ENCODE measurements at regions not wholly inside any gene's neighbourhood (a gene's known extent, or its start where the extent isn't known, plus 50 kb on each side); places are given as distances from the start of the nearest gene placed in this dataset.

DNA sequence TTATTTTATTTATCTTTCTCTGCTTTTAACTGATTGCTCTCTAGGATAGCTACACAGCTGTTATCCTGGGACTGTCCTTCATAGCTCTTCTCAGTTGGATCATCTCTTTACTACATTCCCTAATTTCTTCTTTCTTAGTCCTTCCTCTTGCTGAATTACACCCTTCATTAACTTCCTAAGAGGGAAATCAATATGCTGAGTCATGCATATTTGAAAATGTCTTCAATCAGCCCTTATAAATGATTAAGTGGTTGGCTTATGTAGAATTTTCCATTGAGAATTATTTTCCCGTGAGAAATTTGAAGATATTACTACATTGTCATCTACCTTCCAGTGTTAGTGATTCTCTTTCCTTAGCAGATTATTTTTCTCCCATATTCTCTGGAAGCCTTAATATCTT, 214.2 kb downstream of the SOCS6 start:
- no peak overlapping the region for H3K27ac ChIP-seq
- DNase-seq (ENCODE audit: low read depth, low spot score), result no peak

- no peak overlapping the region for H3K27ac ChIP-seq
- no peak for DNase-seq (ENCODE audit: low read depth, low spot score)
These were observed 212.5 kb downstream of the SOCS6 start for GRCh38 chr18:70501358-70501757.

DNA sequence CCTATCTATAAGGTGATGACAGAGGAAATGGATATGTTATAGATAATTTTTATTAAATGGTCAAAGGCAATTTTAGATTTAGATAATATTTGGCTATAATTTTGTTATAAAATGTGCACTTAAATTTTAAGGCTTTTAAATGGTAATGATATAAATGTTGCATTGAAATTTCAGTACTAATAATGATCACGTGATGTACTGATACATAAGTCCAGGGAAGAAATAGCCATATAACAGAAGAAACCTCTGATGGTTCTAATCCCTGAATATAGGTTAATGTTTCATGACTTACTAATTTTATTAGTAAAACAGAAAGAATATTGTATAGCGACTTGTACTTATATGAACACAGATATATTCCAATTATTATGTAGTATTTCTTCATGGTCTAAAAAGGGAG, 211.9 kb downstream of the SOCS6 start:
- no peak for DNase-seq (ENCODE audit: low read depth, low spot score)
- H3K27ac ChIP-seq, result no peak overlapping the region

GRCh38 chr18:70499218-70499691, 210.4 kb downstream of the SOCS6 start:
- no peak for DNase-seq (ENCODE audit: low read depth, low spot score)
- no peak overlapping the region for H3K27ac ChIP-seq

- H3K27ac ChIP-seq, result no peak overlapping the region
- DNase-seq (ENCODE audit: low read depth, low spot score), result no peak
These were observed 207.8 kb downstream of the SOCS6 start for GRCh38 chr18:70496353-70497294.

DNA sequence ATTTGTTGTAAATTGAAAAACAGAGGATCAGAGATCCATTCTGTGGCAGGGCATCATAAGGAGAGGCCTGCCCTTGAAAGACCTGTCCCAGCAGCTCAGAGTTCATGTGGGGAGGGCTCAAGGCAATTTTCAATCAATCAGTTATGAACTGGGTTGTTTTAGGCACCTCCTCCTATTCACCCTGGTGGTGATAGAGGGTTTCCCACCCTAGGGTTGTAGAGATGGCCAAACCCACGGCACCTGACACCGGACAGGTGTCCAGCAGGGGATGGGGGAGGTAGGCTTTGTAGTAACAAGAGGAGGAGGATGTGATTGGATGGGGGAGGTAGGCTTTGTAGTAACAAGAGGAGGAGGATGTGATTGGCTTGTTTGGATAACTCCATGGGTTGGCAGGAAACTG, 205.7 kb downstream of the SOCS6 start:
- no peak overlapping the region for H3K27ac ChIP-seq
- DNase-seq (ENCODE audit: low read depth, low spot score), result no peak

GRCh38 chr18:70493461-70493860, 204.6 kb downstream of the SOCS6 start:
- DNase-seq (ENCODE audit: low read depth, low spot score), result no peak

GRCh38 chr18:70491734-70492348, 203.0 kb downstream of the SOCS6 start:
- H3K27ac ChIP-seq, result no peak overlapping the region
- no peak for DNase-seq (ENCODE audit: low read depth, low spot score)

More at GRCh38 chr18:70493461-70493860, 204.6 kb downstream of the SOCS6 start:
- H3K27ac ChIP-seq, result no peak overlapping the region

DNA sequence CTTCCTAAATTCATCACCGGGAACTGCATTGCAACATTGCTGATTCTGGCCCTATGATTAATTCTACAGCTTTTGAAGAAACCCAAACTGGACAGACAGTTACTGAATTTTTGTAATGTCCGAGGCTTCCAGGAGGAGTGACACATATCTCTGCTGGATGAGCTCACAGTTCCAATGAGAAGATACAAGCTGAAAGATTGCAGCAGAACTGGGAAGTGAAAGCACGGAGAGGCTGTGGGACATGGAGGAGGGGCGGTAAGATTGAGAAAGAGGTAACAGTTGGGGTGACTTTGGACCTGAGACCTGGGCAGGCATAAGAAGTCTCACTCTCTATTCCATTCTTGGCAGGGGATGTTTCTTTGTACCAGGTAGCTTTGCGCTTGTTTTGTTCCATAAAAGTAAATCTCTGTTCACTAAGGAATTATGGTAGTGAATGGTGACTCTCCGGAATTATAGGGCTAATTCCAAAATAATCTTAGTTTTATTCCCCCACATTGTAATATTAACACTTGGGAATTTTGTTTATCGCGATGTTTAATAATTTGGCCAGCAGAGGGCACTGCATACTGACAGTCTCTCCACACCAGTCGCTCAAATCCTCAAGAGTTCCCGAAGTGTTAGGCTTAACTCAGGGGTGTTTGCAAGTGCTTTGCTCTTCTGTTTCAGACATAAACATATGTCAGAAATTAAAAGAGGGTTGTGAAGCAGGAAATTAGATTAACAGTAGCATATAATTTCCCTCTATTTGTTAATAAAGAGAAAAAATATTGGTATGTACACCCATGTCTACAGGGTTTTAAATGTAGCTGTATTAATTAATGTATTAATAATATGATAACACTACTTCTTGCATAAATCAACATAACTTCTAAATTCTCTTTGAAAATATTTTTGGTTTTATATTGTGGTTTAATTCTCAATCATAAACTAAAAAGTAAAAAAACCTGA, 201.4 kb downstream of the SOCS6 start:
- no peak for DNase-seq (ENCODE audit: low read depth, low spot score)
- no peak overlapping the region for H3K27ac ChIP-seq

DNA sequence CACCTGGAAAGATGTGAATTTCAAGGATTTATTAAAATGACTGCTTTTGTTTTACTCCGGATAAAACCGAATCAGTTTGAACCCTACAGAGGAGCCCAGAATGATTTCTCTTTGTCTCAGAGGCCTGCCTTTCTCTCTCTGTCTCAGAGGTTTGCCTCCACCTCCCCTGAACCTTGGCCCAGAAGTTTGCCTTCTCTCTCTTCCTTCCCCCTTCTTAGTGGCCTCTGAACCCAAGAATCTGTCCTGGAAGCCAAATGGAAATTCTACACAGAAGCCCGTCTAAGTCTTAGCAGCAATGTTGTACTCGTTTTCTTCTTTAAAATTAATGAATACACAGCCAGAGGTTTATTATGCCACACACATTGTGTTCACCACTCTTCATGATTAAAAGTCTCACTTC, 200.7 kb downstream of the SOCS6 start:
- H3K27ac ChIP-seq, result no peak overlapping the region
- no peak for DNase-seq (ENCODE audit: low read depth, low spot score)

GRCh38 chr18:70469916-70470315, 181.1 kb downstream of the SOCS6 start:
- no peak overlapping the region for H3K27ac ChIP-seq
- DNase-seq (ENCODE audit: low read depth, low spot score), result no peak

- no peak for DNase-seq (ENCODE audit: low read depth, low spot score)
These were observed 180.2 kb downstream of the SOCS6 start for GRCh38 chr18:70468861-70469547.

DNA sequence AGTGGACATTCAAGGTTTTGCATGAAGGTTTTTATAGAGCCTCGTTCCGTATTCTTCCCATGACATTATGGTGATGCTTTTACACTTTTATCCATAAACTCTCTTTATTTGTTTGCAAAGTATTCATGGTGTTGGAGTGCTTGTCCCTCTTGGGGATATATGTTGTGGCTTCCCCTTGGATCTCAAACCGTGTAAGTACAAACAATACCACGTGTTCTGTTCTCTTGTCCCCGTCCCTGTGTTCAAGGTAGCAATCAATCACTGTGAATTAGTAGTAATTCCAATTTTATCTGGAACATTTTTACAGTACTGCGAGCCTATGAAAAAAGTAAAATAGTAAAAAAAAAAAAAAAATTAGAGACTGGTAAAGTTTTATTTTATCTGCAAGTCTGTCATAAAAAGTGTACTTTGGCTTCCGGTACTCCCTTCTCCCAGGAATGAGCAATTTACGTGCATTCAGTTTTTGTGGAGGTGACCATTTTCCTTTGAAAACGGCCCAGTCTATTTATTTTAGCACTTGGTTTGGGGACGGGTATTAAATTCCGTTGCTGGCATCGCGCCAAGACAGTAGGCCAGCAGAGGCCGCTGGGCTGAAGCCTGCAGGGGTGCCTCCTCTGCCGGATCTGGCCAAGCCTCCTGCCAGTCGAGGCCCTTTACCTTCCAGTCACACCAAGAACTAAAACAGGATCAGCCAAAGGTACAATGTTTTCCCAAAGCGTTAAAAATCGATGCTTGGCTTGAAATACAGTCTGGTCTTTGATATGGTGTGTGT, 175.7 kb downstream of the SOCS6 start:
- no peak for DNase-seq (ENCODE audit: low read depth, low spot score)
- H3K27ac ChIP-seq, result no peak overlapping the region

More at GRCh38 chr18:70468861-70469547, 180.2 kb downstream of the SOCS6 start:
- H3K27ac ChIP-seq, result no peak overlapping the region

GRCh38 chr18:70463085-70463484, 174.2 kb downstream of the SOCS6 start:
- no peak overlapping the region for H3K27ac ChIP-seq
- no peak for DNase-seq (ENCODE audit: low read depth, low spot score)

DNA sequence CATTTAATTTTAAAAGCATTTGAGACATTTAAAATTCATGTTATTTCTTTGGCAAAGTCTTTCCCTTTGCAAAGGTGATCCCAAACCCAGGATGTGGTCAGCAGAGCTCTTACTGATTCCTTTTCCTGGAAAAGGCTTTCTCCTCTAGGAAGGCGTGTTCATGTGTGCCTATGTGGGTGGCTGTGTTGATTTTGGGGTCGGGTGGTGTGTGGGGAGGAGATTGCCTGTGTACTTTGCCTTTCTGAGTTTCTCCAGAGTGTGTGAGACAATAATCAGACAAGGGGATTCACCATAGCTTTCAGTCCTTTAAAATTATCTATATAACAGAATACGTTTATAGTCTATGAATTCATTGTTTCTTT, 173.2 kb downstream of the SOCS6 start:
- DNase-seq (ENCODE audit: low read depth, low spot score), result no peak
- no peak overlapping the region for H3K27ac ChIP-seq

DNA sequence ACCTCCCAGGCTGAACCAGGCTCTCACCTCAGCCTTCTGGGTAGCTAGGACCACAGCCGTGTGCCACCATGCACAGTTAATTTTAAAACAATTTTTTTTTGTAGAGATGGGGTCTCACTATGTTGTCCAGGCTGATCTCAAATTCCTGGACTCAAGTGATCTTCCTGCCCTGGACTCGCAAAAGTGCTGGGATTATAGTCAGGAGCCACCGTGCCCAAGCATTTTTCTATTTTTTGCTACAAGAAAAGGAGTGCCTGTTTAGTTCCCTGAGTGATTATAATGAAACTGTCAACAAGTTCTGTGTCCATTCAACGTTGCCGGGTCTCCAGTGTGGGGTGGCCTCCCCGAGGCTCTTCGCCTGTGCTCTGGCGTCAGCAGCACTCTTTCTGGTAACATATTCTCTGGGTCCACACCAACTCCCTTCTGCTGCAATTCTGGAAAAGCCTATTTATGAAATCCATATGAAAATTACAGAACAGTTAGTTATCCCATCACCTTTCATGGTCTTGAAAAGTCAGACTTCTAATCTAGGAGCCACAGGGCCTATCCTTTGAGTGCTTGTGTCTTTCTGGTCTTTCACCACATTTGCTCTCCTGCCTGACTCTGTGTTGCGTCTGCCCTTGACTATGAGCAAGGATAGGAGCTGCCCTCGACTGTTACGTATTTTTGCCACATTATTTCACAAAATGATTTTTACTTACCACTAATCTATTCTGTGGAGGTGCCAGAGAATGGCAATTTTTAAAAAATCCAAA, 172.7 kb downstream of the SOCS6 start:
- no peak overlapping the region for H3K27ac ChIP-seq
- DNase-seq (ENCODE audit: low read depth, low spot score), result no peak

DNA sequence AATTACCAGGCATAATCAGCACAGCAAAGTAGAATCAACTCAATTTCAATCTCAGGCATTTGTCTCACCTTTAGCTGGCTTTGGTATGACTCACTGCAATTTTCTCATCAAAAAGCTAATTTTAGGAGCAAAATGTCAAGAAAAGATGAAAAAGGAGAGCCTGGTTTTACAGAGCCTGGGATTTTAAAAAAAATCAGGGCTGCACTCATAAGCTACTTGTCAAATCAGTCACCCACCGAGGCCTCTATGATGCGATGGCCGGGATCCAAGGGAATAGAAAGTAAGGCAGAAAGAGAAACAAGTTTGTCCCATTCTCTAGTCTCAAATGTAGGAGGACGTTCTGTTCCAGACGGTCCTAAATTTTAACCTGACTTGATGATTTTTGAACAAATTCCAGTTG, 170.9 kb downstream of the SOCS6 start:
- H3K27ac ChIP-seq, result no peak overlapping the region
- DNase-seq (ENCODE audit: low read depth, low spot score), result no peak

GRCh38 chr18:70459251-70459650, 170.4 kb downstream of the SOCS6 start:
- no peak overlapping the region for H3K27ac ChIP-seq
- no peak for DNase-seq (ENCODE audit: low read depth, low spot score)

Data from epithelial cell of prostate (primary cell).